ENCODE measurements at regions not wholly inside any gene's neighbourhood (a gene's known extent, or its start where the extent isn't known, plus 50 kb on each side); places are given as distances from the start of the nearest gene placed in this dataset.

- no peak for DNase-seq (ENCODE audit: extremely low read depth, low read depth)
- TF ChIP-seq CTCF (IDR thresholded peaks at IDR 0.05; ENCODE audit: low read depth, low read length) = no peak
These were observed 55.4 kb upstream of the MAP2 start for GRCh38 chr2:209368406-209368805.

GRCh38 chr2:209368914-209369313 lies 54.9 kb upstream of the MAP2 start:
- TF ChIP-seq CTCF (IDR thresholded peaks at IDR 0.05; ENCODE audit: low read depth, low read length) = no peak
- no peak for DNase-seq (ENCODE audit: extremely low read depth, low read depth)

GRCh38 chr2:209369656-209370055 lies 54.2 kb upstream of the MAP2 start:
- DNase-seq (ENCODE audit: extremely low read depth, low read depth) = no peak
- TF ChIP-seq CTCF (IDR thresholded peaks at IDR 0.05; ENCODE audit: low read depth, low read length) = no peak

- TF ChIP-seq CTCF (IDR thresholded peaks at IDR 0.05; ENCODE audit: low read depth, low read length) = no peak
- no peak for DNase-seq (ENCODE audit: extremely low read depth, low read depth)
These were observed 52.4 kb upstream of the MAP2 start for GRCh38 chr2:209371407-209371806.

Measured in AG09319 (cell line).